Immature natural killer cell (primary cell): ENCODE measurements at regions not wholly inside any gene's neighbourhood (a gene's known extent, or its start where the extent isn't known, plus 50 kb on each side); places are given as distances from the start of the nearest gene placed in this dataset.
"Not testable (repeated sequence)": the region's sequence is repeated elsewhere in the genome, so short reads cannot be mapped to it uniquely, and the experiment has no call there.

Experiments
- DNase-seq, 3 donors: peaks; one replicate each; pipeline ENCODE4 v3.0.0; 2022; ENCODE audit warnings: mixed read lengths in 1 of 3
- H3K27ac Mint-ChIP-seq, 6 donors: one replicate each; pipeline ENCODE4 v1.8.0; 2020; ENCODE audit warnings: mixed read lengths in 6 of 6, mild to moderate bottlenecking in 5 of 6, inconsistent platforms in 4 of 6, moderate library complexity in 3 of 6
- H3K27me3 Mint-ChIP-seq, 3 donors: one replicate each; pipeline ENCODE4 v1.8.0; 2020 to 2021; ENCODE audit warnings: low read depth in 3 of 3, mild to moderate bottlenecking in 3 of 3, mixed read lengths in 3 of 3, moderate library complexity in 3 of 3, inconsistent platforms in 1 of 3
- H3K36me3 Mint-ChIP-seq, 3 donors: one replicate each; pipeline ENCODE4 v1.8.0; 2020; ENCODE audit warnings: mixed read lengths in 3 of 3, inconsistent platforms in 2 of 3, mild to moderate bottlenecking in 2 of 3
- H3K4me1 Mint-ChIP-seq, 2 donors: one replicate each; pipeline ENCODE4 v1.8.0; 2020; ENCODE audit warnings: inconsistent platforms in 2 of 2, mild to moderate bottlenecking in 2 of 2, mixed read lengths in 2 of 2, moderate library complexity in 1 of 2
- H3K4me3 Mint-ChIP-seq, 5 donors: one replicate each; pipeline ENCODE4 v1.8.0; 2020; ENCODE audit warnings: mild to moderate bottlenecking in 5 of 5, mixed read lengths in 5 of 5, inconsistent platforms in 3 of 5, moderate library complexity in 3 of 5
- H3K9me3 Mint-ChIP-seq, 6 donors: one replicate each; pipeline ENCODE4 v1.8.0; 2020; ENCODE audit warnings: mild to moderate bottlenecking in 6 of 6, mixed read lengths in 6 of 6, inconsistent platforms in 4 of 6, moderate library complexity in 3 of 6

- no peak overlapping the region for H3K27ac Mint-ChIP-seq
- H3K9me3 Mint-ChIP-seq = peaks cover 0 to 4% (median under 1%) of the 10 kb centered on the region in 6 donors
- no peaks in the 10 kb centered on the region for H3K36me3 Mint-ChIP-seq
- H3K4me3 Mint-ChIP-seq = no peak overlapping the region
- H3K27me3 Mint-ChIP-seq = peaks cover 0 to 5% (median 2%) of the 10 kb centered on the region in 3 donors
- H3K4me1 Mint-ChIP-seq = no peaks in the 10 kb centered on the region
- no peak for DNase-seq
Measured at GRCh38 chr7:10770176-10770575, 203.5 kb upstream of the PHF14 start.

- Mint-ChIP-seq H3K4me3 (no peak overlapping the region), H3K4me1 (no peaks in the 10 kb centered on the region), H3K27me3 (peaks cover 0 to 2% (median 2%) of the 10 kb centered on the region in 3 donors), H3K36me3 (no peaks in the 10 kb centered on the region), H3K27ac (no peak overlapping the region), H3K9me3 (peaks cover 0 to 5% (median 0%) of the 10 kb centered on the region in 6 donors)
- no peak for DNase-seq
Measured at GRCh38 chr7:10773430-10773829, 200.2 kb upstream of the PHF14 start.

GRCh38 chr7:10779465-10780399 is 193.9 kb upstream of the PHF14 start:
- Mint-ChIP-seq H3K27ac (peak overlapping the region in 1 of 6 donors; percentile 30), H3K4me1 (no peaks in the 10 kb centered on the region), H3K9me3 (peaks cover 0 to 8% (median 1%) of the 10 kb centered on the region in 6 donors), H3K4me3 (no peak overlapping the region), H3K27me3 (peaks cover 0 to 2% (median 0%) of the 10 kb centered on the region in 3 donors), H3K36me3 (no peaks in the 10 kb centered on the region)
- DNase-seq = no peak

- Mint-ChIP-seq H3K9me3 (peaks cover 0 to 8% (median 1%) of the 10 kb centered on the region in 6 donors), H3K27me3 (peaks cover 0 to 1% (median 0%) of the 10 kb centered on the region in 3 donors), H3K36me3 (no peaks in the 10 kb centered on the region), H3K4me3 (no peak overlapping the region), H3K27ac (no peak overlapping the region), H3K4me1 (no peaks in the 10 kb centered on the region)
- DNase-seq = no peak
Measured at GRCh38 chr7:10780400-10780747, 193.3 kb upstream of the PHF14 start.

GRCh38 chr7:10786976-10787375 is 186.7 kb upstream of the PHF14 start:
- not testable (repeated sequence) for H3K27ac Mint-ChIP-seq, H3K27me3 Mint-ChIP-seq, H3K36me3 Mint-ChIP-seq, H3K9me3 Mint-ChIP-seq, DNase-seq, H3K4me1 Mint-ChIP-seq, H3K4me3 Mint-ChIP-seq

GRCh38 chr7:10789170-10789569 is 184.5 kb upstream of the PHF14 start:
- peaks cover 0 to 6% (median 0%) of the 10 kb centered on the region in 3 donors for H3K27me3 Mint-ChIP-seq
- H3K4me1 Mint-ChIP-seq = no peaks in the 10 kb centered on the region
- H3K9me3 Mint-ChIP-seq = peaks cover 0 to 7% (median 0%) of the 10 kb centered on the region in 6 donors
- DNase-seq = no peak
- no peak overlapping the region for H3K4me3 Mint-ChIP-seq
- no peak overlapping the region for H3K27ac Mint-ChIP-seq
- H3K36me3 Mint-ChIP-seq = no peaks in the 10 kb centered on the region

GRCh38 chr7:10790910-10791309 is 182.8 kb upstream of the PHF14 start:
- no peak overlapping the region for H3K4me3 Mint-ChIP-seq

GRCh38 chr7:10793995-10794775 is 179.5 kb upstream of the PHF14 start:
- Mint-ChIP-seq H3K27ac (no peak overlapping the region), H3K9me3 (peaks cover 0 to 7% (median under 1%) of the 10 kb centered on the region in 6 donors), H3K4me3 (no peak overlapping the region), H3K27me3 (peaks cover 0 to 4% (median 0%) of the 10 kb centered on the region in 3 donors), H3K36me3 (no peaks in the 10 kb centered on the region), H3K4me1 (no peaks in the 10 kb centered on the region)
- DNase-seq = no peak

More at GRCh38 chr7:10790910-10791309, 182.8 kb upstream of the PHF14 start:
- no peak for DNase-seq
- Mint-ChIP-seq H3K27me3 (peaks cover 0 to 6% (median 0%) of the 10 kb centered on the region in 3 donors), H3K4me1 (no peaks in the 10 kb centered on the region), H3K9me3 (peaks cover 0 to 9% (median 1%) of the 10 kb centered on the region in 6 donors), H3K27ac (no peak overlapping the region), H3K36me3 (no peaks in the 10 kb centered on the region)

GRCh38 chr7:10797157-10797556 is 176.5 kb upstream of the PHF14 start:
- Mint-ChIP-seq H3K4me3 (no peak overlapping the region), H3K9me3 (peaks cover 0 to 8% (median 0%) of the 10 kb centered on the region in 6 donors), H3K36me3 (no peaks in the 10 kb centered on the region), H3K27me3 (no peaks in the 10 kb centered on the region), H3K27ac (no peak overlapping the region), H3K4me1 (no peaks in the 10 kb centered on the region)
- DNase-seq = no peak

GRCh38 chr7:10798044-10798443 is 175.6 kb upstream of the PHF14 start:
- no peak for DNase-seq
- H3K9me3 Mint-ChIP-seq = peaks cover 0 to 8% (median 0%) of the 10 kb centered on the region in 6 donors
- no peaks in the 10 kb centered on the region for H3K36me3 Mint-ChIP-seq
- no peaks in the 10 kb centered on the region for H3K27me3 Mint-ChIP-seq
- H3K4me1 Mint-ChIP-seq = no peaks in the 10 kb centered on the region
- no peak overlapping the region for H3K27ac Mint-ChIP-seq
- no peak overlapping the region for H3K4me3 Mint-ChIP-seq

GRCh38 chr7:10799475-10799874 is 174.2 kb upstream of the PHF14 start:
- no peaks in the 10 kb centered on the region for H3K36me3 Mint-ChIP-seq
- H3K27ac Mint-ChIP-seq = no peak overlapping the region
- peaks cover 0 to 3% (median 0%) of the 10 kb centered on the region in 6 donors for H3K9me3 Mint-ChIP-seq
- peaks cover 0 to 3% (median 0%) of the 10 kb centered on the region in 3 donors for H3K27me3 Mint-ChIP-seq
- no peak for DNase-seq
- no peaks in the 10 kb centered on the region for H3K4me1 Mint-ChIP-seq
- H3K4me3 Mint-ChIP-seq = no peak overlapping the region

GRCh38 chr7:10802011-10802410 is 171.7 kb upstream of the PHF14 start:
- Mint-ChIP-seq H3K9me3 (peaks cover 0 to 1% (median 0%) of the 10 kb centered on the region in 6 donors), H3K4me1 (no peaks in the 10 kb centered on the region), H3K27ac (no peak overlapping the region), H3K4me3 (no peak overlapping the region), H3K27me3 (peaks cover 0 to 3% (median 0%) of the 10 kb centered on the region in 3 donors), H3K36me3 (no peaks in the 10 kb centered on the region)
- no peak for DNase-seq

- peaks cover 0 to 1% (median 0%) of the 10 kb centered on the region in 6 donors for H3K9me3 Mint-ChIP-seq
- peaks cover 0 to 3% (median 0%) of the 10 kb centered on the region in 3 donors for H3K27me3 Mint-ChIP-seq
- no peak overlapping the region for H3K27ac Mint-ChIP-seq
- no peaks in the 10 kb centered on the region for H3K36me3 Mint-ChIP-seq
- no peaks in the 10 kb centered on the region for H3K4me1 Mint-ChIP-seq
- H3K4me3 Mint-ChIP-seq = no peak overlapping the region
- no peak for DNase-seq
Measured at GRCh38 chr7:10802526-10802925, 171.1 kb upstream of the PHF14 start.

GRCh38 chr7:10803720-10804119 is 170.0 kb upstream of the PHF14 start:
- H3K27ac Mint-ChIP-seq = no peak overlapping the region
- no peaks in the 10 kb centered on the region for H3K4me1 Mint-ChIP-seq
- no peak for DNase-seq
- H3K27me3 Mint-ChIP-seq = peaks cover 0 to 3% (median 0%) of the 10 kb centered on the region in 3 donors
- H3K9me3 Mint-ChIP-seq = peaks cover 0 to 1% (median 0%) of the 10 kb centered on the region in 6 donors
- no peak overlapping the region for H3K4me3 Mint-ChIP-seq
- no peaks in the 10 kb centered on the region for H3K36me3 Mint-ChIP-seq
